PC-9 (cell line): ENCODE measurements at regions not wholly inside any gene's neighbourhood (a gene's known extent, or its start where the extent isn't known, plus 50 kb on each side); places are given as distances from the start of the nearest gene placed in this dataset.

ENCODE experiments used
- EZH2 ChIP-seq: fragments of 200-600 bp; sonication (generic); IDR thresholded peaks from 2 replicates; pipeline ENCODE4 v1.8.0; 2017; ENCODE audit warnings: antibody characterized with exemption, low read depth
- TF ChIP-seq, protein P1 (sequence below): fragments of 200-600 bp; sonication (generic); conservative IDR thresholded peaks from 2 replicates; pipeline ENCODE4 v1.6.1; 2017; ENCODE audit warnings: mixed run types, antibody characterized with exemption, mild to moderate bottlenecking, moderate library complexity

DNA sequence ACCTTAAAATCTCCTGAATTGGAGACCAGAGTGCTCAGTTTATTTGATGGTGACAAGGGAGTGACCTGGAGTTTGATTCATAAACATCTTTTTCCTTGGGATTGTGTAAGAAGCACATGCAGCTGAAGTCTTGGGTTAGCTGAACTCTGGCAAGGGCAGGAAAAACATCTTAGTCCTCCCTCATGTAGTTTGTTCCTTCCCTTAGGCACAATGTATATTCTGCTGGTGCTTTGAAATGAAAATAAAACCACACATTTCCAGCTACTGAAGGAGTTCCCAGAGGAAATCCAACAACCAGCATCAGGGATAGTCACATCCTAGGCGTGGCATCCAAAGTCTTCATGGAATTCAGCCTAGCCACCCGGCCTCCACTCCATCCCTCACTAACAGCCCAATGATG lies 95.2 kb upstream of the PAPPA start:
- TF ChIP-seq, protein P1, sequence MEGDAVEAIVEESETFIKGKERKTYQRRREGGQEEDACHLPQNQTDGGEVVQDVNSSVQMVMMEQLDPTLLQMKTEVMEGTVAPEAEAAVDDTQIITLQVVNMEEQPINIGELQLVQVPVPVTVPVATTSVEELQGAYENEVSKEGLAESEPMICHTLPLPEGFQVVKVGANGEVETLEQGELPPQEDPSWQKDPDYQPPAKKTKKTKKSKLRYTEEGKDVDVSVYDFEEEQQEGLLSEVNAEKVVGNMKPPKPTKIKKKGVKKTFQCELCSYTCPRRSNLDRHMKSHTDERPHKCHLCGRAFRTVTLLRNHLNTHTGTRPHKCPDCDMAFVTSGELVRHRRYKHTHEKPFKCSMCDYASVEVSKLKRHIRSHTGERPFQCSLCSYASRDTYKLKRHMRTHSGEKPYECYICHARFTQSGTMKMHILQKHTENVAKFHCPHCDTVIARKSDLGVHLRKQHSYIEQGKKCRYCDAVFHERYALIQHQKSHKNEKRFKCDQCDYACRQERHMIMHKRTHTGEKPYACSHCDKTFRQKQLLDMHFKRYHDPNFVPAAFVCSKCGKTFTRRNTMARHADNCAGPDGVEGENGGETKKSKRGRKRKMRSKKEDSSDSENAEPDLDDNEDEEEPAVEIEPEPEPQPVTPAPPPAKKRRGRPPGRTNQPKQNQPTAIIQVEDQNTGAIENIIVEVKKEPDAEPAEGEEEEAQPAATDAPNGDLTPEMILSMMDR: no peak
- no peak for TF ChIP-seq EZH2
